ENCODE measurements at regions not wholly inside any gene's neighbourhood (a gene's known extent, or its start where the extent isn't known, plus 50 kb on each side); places are given as distances from the start of the nearest gene placed in this dataset.

- H3K4me3 Mint-ChIP-seq (ENCODE audit: unreplicated experiment): no peak overlapping the region
- no peak overlapping the region for H3K27ac Mint-ChIP-seq (ENCODE audit: unreplicated experiment)
- H3K27me3 Mint-ChIP-seq (ENCODE audit: unreplicated experiment): no peaks in the 10 kb centered on the region
- no peaks in the 10 kb centered on the region for H3K4me1 Mint-ChIP-seq (ENCODE audit: low read depth, unreplicated experiment)
- no peaks in the 10 kb centered on the region for H3K9me3 Mint-ChIP-seq (ENCODE audit: unreplicated experiment)
- no peak for DNase-seq
- H3K36me3 Mint-ChIP-seq (ENCODE audit: unreplicated experiment): no peaks in the 10 kb centered on the region
- TF ChIP-seq CTCF (IDR thresholded peaks at IDR 0.05; ENCODE audit: partially characterized antibody, unreplicated experiment): no peak
Measured at GRCh38 chr12:17949558-17950141, 140.3 kb downstream of the RERGL start.

- DNase-seq: no peak
- no peaks in the 10 kb centered on the region for H3K9me3 Mint-ChIP-seq (ENCODE audit: unreplicated experiment)
- no peak for TF ChIP-seq CTCF (IDR thresholded peaks at IDR 0.05; ENCODE audit: partially characterized antibody, unreplicated experiment)
- H3K4me1 Mint-ChIP-seq (ENCODE audit: low read depth, unreplicated experiment): no peaks in the 10 kb centered on the region
- H3K27ac Mint-ChIP-seq (ENCODE audit: unreplicated experiment): no peak overlapping the region
- no peak overlapping the region for H3K4me3 Mint-ChIP-seq (ENCODE audit: unreplicated experiment)
- H3K27me3 Mint-ChIP-seq (ENCODE audit: unreplicated experiment): no peaks in the 10 kb centered on the region
- H3K36me3 Mint-ChIP-seq (ENCODE audit: unreplicated experiment): no peaks in the 10 kb centered on the region
Measured at GRCh38 chr12:17928708-17929366, 161.2 kb downstream of the RERGL start.

GRCh38 chr12:17918013-17918412 lies 172.0 kb downstream of the RERGL start:
- Mint-ChIP-seq H3K4me1 (ENCODE audit: low read depth, unreplicated experiment) (no peaks in the 10 kb centered on the region), H3K27ac (ENCODE audit: unreplicated experiment) (no peak overlapping the region), H3K36me3 (ENCODE audit: unreplicated experiment) (no peaks in the 10 kb centered on the region), H3K4me3 (ENCODE audit: unreplicated experiment) (no peak overlapping the region), H3K9me3 (ENCODE audit: unreplicated experiment) (no peaks in the 10 kb centered on the region), H3K27me3 (ENCODE audit: unreplicated experiment) (no peaks in the 10 kb centered on the region)
- no peak for TF ChIP-seq CTCF (IDR thresholded peaks at IDR 0.05; ENCODE audit: partially characterized antibody, unreplicated experiment)
- DNase-seq: no peak

- no peak for DNase-seq
- TF ChIP-seq CTCF (IDR thresholded peaks at IDR 0.05; ENCODE audit: partially characterized antibody, unreplicated experiment): no peak
- no peaks in the 10 kb centered on the region for H3K27me3 Mint-ChIP-seq (ENCODE audit: unreplicated experiment)
- no peak overlapping the region for H3K4me3 Mint-ChIP-seq (ENCODE audit: unreplicated experiment)
- no peaks in the 10 kb centered on the region for H3K4me1 Mint-ChIP-seq (ENCODE audit: low read depth, unreplicated experiment)
- no peaks in the 10 kb centered on the region for H3K9me3 Mint-ChIP-seq (ENCODE audit: unreplicated experiment)
- H3K36me3 Mint-ChIP-seq (ENCODE audit: unreplicated experiment): no peaks in the 10 kb centered on the region
- no peak overlapping the region for H3K27ac Mint-ChIP-seq (ENCODE audit: unreplicated experiment)
Measured at GRCh38 chr12:17884581-17884980, 205.4 kb downstream of the RERGL start.

GRCh38 chr12:17878714-17879113 lies 211.3 kb downstream of the RERGL start:
- Mint-ChIP-seq H3K36me3 (ENCODE audit: unreplicated experiment) (peaks cover 7% of the 10 kb centered on the region), H3K9me3 (ENCODE audit: unreplicated experiment) (peaks cover 2% of the 10 kb centered on the region), H3K27ac (ENCODE audit: unreplicated experiment) (no peak overlapping the region), H3K4me3 (ENCODE audit: unreplicated experiment) (no peak overlapping the region), H3K27me3 (ENCODE audit: unreplicated experiment) (no peaks in the 10 kb centered on the region), H3K4me1 (ENCODE audit: low read depth, unreplicated experiment) (no peaks in the 10 kb centered on the region)
- no peak for TF ChIP-seq CTCF (IDR thresholded peaks at IDR 0.05; ENCODE audit: partially characterized antibody, unreplicated experiment)
- no peak for DNase-seq
